MM.1S (cell line): ENCODE measurements at regions not wholly inside any gene's neighbourhood (a gene's known extent, or its start where the extent isn't known, plus 50 kb on each side); places are given as distances from the start of the nearest gene placed in this dataset.

Experiments
- EZH2phosphoT487 ChIP-seq: fragments of 300-600 bp; sonication (generic); IDR thresholded peaks from 2 replicates; pipeline ENCODE4 v1.6.1; 2018; ENCODE audit warnings: antibody characterized with exemption, low read length
- TF ChIP-seq, protein P1 (sequence below): fragments of 300-600 bp; sonication (generic); IDR thresholded peaks from 2 replicates; pipeline ENCODE4 v1.5.1; 2016; ENCODE audit warnings: antibody characterized with exemption, low read length, mixed read lengths

DNA sequence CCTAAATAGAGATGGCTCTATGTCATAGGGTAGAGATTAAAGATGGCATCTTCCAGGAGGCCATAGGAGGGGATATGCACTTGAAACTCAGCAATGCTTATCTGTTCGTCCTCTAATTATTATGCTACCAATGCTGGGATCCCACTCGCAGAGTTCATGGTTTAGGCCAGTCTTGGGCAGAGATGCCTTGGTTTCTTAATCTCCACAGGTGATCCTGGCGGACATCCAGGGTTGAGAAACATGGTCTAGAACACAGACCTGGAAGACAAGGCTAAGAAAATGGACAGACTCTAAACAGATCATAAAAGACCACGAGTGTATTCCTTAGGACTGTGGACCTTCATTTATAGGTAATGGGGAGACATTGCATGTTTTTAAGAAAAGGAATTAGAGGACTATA, 70.0 kb upstream of the IRS2 start:
- TF ChIP-seq EZH2phosphoT487, result no peak
- TF ChIP-seq, protein P1, sequence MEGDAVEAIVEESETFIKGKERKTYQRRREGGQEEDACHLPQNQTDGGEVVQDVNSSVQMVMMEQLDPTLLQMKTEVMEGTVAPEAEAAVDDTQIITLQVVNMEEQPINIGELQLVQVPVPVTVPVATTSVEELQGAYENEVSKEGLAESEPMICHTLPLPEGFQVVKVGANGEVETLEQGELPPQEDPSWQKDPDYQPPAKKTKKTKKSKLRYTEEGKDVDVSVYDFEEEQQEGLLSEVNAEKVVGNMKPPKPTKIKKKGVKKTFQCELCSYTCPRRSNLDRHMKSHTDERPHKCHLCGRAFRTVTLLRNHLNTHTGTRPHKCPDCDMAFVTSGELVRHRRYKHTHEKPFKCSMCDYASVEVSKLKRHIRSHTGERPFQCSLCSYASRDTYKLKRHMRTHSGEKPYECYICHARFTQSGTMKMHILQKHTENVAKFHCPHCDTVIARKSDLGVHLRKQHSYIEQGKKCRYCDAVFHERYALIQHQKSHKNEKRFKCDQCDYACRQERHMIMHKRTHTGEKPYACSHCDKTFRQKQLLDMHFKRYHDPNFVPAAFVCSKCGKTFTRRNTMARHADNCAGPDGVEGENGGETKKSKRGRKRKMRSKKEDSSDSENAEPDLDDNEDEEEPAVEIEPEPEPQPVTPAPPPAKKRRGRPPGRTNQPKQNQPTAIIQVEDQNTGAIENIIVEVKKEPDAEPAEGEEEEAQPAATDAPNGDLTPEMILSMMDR, result no peak
